Erythroblast (primary cell): ENCODE measurements at regions not wholly inside any gene's neighbourhood (a gene's known extent, or its start where the extent isn't known, plus 50 kb on each side); places are given as distances from the start of the nearest gene placed in this dataset.
"Not testable (repeated sequence)": the region's sequence is repeated elsewhere in the genome, so short reads cannot be mapped to it uniquely, and the experiment has no call there.

ENCODE experiments used
- DNase-seq, 2 experiments: peaks; one replicate each; lab custom pipeline; 2025; lab: John Stamatoyannopoulos, UW
- GATA1 ChIP-seq: IDR thresholded peaks from 2 replicates; pipeline ENCODE4 v1.6.1; 2011; ENCODE audit warnings: low read depth, mild to moderate bottlenecking, control low read depth, low read length, moderate library complexity
- POLR2A ChIP-seq: IDR thresholded peaks from 2 replicates; pipeline ENCODE4 v1.6.1; 2011; ENCODE audit warnings: mild to moderate bottlenecking, low read length

- DNase-seq: no peak
- no peak for TF ChIP-seq GATA1
- TF ChIP-seq POLR2A: no peak
Measured at GRCh38 chr1:103958699-103959098, 209.0 kb downstream of the AMY1C start.

- no peak for DNase-seq
- TF ChIP-seq POLR2A (no peak), GATA1 (no peak)
Measured at GRCh38 chr1:103959565-103959964, 209.9 kb downstream of the AMY1C start.

- DNase-seq: no peak
- TF ChIP-seq POLR2A: no peak
- TF ChIP-seq GATA1: no peak
Measured at GRCh38 chr1:103960045-103960444, 210.3 kb downstream of the AMY1C start.

GRCh38 chr1:103960710-103961109 lies 211.0 kb downstream of the AMY1C start:
- no peak for DNase-seq
- TF ChIP-seq GATA1 (no peak), POLR2A (no peak)

- TF ChIP-seq POLR2A (no peak), GATA1 (no peak)
- DNase-seq: no peak
Measured at GRCh38 chr1:103986792-103987191, 237.1 kb downstream of the AMY1C start.

GRCh38 chr1:103997631-103998030 lies 247.9 kb downstream of the AMY1C start:
- no peak for TF ChIP-seq GATA1
- TF ChIP-seq POLR2A: no peak
- DNase-seq: no peak

- TF ChIP-seq POLR2A (no peak), GATA1 (no peak)
- DNase-seq: no peak
Measured at GRCh38 chr1:104018922-104019674, 269.4 kb downstream of the AMY1C start.

GRCh38 chr1:104019675-104020049 lies 270.0 kb downstream of the AMY1C start:
- DNase-seq: no peak
- TF ChIP-seq POLR2A (no peak), GATA1 (no peak)

GRCh38 chr1:104028416-104029035 lies 278.8 kb downstream of the AMY1C start:
- DNase-seq: no peak
- TF ChIP-seq GATA1 (no peak), POLR2A (no peak)

GRCh38 chr1:104029456-104029970 lies 279.8 kb downstream of the AMY1C start:
- no peak for DNase-seq
- TF ChIP-seq POLR2A: no peak
- TF ChIP-seq GATA1: no peak

GRCh38 chr1:104056786-104057185 lies 307.1 kb downstream of the AMY1C start:
- DNase-seq: no peak
- TF ChIP-seq POLR2A: no peak
- no peak for TF ChIP-seq GATA1

GRCh38 chr1:104057219-104057898 lies 307.7 kb downstream of the AMY1C start:
- not testable (repeated sequence) for DNase-seq

GRCh38 chr1:104061637-104062036 lies 311.9 kb downstream of the AMY1C start:
- not testable (repeated sequence) for DNase-seq

GRCh38 chr1:104064399-104064798 lies 314.7 kb downstream of the AMY1C start:
- no peak for DNase-seq
- no peak for TF ChIP-seq GATA1
- no peak for TF ChIP-seq POLR2A

- TF ChIP-seq GATA1 (no peak), POLR2A (no peak)
- peak; percentile 1 to 11 for DNase-seq
Measured at GRCh38 chr1:104072915-104073371, 323.2 kb downstream of the AMY1C start.
